ENCODE measurements at regions not wholly inside any gene's neighbourhood (a gene's known extent, or its start where the extent isn't known, plus 50 kb on each side); places are given as distances from the start of the nearest gene placed in this dataset.
A peak's percentile ranks its signal among the peaks of the same experiment; 100 is the strongest.
"Not testable (repeated sequence)": the region's sequence is repeated elsewhere in the genome, so short reads cannot be mapped to it uniquely, and the experiment has no call there.

DNA sequence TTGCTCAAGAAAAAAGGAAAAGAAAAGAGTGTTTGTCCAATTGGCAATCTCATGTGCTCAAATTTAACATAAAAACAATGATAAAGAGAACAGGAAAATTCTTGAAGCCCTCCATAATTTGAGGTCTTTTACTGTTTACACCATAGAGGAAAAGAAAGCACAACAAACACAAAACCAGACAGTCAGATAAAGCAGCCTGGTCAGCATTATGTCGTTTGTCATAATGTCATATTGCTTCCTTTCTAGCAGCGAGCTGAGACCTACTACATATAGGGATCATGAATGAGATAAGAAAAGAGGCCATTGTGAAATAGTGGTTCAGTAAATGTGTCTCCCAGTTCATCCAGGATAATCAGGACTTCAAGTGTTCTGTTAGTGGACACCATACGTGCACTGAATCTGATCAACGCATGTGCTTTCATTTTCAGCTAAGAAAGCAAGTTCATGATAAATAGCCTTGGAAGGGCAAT, 64.7 kb upstream of the SELENOP start:
- DNase-seq = no peak
- in situ Hi-C loops (cut with MboI; ENCODE audit: low pct_unique_long_range_greater_than_20kb, low sequenced_read_pairs) = no loop called here

DNA sequence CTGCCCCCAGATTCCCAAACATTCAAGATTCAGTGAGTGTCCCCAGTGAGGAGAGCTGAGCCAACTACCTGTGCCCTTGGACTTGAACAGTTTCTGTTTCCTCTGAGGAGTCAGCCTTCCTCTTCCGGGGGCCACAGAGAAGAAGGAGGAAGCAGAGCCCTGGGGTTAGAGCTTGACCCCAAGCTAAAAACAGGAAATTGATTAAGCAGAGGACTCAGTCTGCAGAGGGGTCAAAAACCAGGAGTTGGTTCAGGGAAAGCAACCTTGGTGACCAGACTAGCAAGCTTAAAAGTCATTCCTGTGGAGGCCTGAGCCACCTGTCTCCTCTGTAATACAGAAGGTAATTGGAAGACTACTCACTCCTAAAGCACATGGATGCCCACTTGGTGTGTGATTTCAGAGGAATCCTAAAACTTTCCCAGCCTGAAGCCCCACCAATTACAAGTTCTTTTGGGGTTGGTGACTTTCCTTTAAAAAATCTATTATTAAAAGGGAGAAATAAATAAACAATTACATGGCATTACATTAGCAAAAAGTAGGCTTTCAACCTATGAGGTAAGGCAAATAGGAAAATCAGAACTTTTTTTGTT, 64.2 kb upstream of the SELENOP start:
- DNase-seq = peak; percentile 5
- in situ Hi-C loops (cut with MboI; ENCODE audit: low pct_unique_long_range_greater_than_20kb, low sequenced_read_pairs) = no loop called here

DNA sequence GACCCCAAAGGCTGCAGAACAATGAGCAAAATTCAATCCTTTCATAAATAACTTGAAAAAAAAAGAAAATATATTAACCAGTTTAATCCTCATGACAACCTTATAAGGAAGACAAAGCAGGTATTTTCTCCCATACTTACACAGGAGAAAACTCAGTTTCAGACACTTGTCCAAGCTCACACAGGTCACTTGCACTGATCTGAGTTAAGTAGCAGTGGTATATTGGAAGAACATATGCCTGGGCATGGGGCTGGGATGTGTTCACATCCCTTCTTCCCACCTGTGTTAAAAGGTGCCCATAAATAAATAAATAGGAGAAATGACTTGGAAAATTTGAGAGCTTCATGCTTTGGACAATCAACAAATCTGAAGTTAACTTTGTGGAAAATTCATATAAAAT, 63.5 kb upstream of the SELENOP start:
- in situ Hi-C loops (cut with MboI; ENCODE audit: low pct_unique_long_range_greater_than_20kb, low sequenced_read_pairs) = no loop called here
- DNase-seq = no peak

DNA sequence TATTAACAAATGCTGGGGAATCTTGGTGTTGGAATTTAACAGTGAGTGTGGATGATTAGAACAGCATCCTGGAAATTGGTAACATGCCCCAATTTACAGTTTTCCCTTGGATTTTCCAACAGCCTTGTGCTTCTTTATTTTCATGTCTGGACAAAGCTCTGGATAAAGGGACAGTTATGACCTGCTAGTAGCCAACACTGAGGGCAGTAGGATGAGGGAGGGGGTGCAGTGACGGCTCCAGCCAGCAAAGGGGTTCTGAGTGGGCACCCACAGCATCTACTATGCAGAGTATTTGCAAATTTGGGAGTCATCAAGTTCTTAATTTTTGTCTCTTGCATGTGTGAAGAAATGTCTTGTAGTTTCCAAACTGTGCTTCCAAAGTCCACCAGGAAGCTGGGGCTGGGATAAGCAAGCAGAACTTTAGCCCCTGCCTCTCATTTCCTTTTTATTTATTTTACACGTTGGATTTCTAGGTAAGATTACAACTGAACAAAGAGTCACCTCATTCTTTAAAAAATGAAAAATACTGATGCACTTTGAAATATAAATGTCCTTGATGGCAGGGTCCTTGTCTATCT, 63.0 kb upstream of the SELENOP start:
- DNase-seq = no peak
- in situ Hi-C loops (cut with MboI; ENCODE audit: low pct_unique_long_range_greater_than_20kb, low sequenced_read_pairs) = no loop called here

DNA sequence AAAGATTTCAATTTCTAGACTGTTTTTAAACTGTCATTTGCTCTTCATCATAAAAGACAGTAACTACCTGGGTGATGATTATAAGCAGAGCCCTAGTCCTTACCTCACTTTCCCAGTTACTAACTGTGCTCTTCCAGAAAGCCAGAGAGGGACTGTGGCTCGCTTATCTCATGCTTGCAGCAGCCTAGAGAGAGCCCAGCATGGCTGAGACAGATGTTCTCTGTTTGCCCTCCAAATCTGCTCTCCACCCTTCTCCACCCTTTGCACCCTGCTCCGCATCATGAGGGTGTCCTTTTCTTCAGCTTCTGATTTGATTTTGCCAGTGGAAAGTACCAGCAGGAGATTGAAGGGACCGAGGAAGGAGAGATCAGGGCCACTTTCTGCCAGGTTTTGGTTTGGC, 61.2 kb upstream of the SELENOP start:
- in situ Hi-C loops (cut with MboI; ENCODE audit: low pct_unique_long_range_greater_than_20kb, low sequenced_read_pairs) = no loop called here
- DNase-seq = no peak

DNA sequence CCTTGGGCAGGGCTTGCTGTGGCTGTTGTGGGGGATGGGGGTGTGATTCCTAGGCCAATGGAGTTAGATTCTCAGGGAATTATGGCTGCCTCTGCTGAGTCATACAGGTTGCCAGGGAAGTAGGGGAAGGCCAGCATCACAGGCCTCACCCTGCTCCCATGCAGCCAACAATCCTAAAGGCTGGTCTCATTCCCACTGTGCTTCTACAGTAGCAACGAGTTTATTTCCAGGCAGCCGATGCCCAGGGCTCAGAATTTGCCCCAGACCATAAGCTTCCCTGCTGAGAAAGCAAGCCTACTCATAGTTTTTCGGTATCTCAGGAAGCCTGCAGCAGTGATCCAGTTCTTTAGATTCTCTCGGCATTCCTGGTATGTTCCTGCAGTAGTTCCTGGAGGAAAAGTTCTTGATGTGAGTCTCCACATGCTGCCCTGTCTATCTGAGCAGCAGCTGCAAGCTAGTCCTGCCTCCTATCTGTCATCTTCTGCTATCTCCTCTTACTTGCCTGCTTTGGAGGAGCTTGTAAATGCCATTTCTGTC, 59.3 kb upstream of the SELENOP start:
- no peak for DNase-seq
- in situ Hi-C loops (cut with MboI; ENCODE audit: low pct_unique_long_range_greater_than_20kb, low sequenced_read_pairs) = no loop called here

DNA sequence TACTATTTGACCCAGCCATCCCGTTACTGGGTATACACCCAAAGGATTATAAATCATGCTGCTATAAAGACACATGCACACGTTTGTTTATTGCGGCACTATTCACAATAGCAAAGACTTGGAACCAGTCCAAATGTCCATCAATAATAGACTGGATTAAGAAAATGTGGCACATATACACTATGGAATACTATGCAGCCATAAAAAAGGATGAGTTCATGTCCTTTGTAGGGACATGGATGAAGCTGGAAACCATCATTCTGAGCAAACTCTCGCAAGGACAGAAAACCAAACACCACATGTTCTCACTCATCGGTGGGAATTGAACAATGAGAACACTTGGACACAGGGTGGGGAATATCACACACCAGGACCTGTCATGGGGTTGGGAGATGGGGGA, 56.7 kb upstream of the SELENOP start:
- in situ Hi-C loops (cut with MboI; ENCODE audit: low pct_unique_long_range_greater_than_20kb, low sequenced_read_pairs) = not testable (repeated sequence)

DNA sequence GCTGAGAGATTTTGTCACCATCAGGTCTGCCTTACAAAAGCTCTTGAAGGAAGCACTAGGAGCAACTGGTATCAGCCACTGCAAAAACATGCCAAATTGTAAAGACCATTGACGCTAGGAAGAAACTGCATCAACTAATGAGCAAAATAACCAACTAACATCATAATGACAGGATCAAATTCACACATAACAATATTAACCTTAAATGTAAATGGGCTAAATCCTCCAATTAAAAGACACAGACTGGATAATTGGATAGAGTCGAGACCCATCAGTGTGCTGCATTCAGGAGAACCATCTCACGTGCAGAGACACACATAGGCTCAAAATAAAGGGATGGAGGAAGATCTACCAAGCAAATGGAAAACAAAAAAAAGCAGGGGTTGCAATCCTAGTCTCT, 53.1 kb upstream of the SELENOP start:
- in situ Hi-C loops (cut with MboI; ENCODE audit: low pct_unique_long_range_greater_than_20kb, low sequenced_read_pairs) = not testable (repeated sequence)

More for the DNA sequence above, 56.7 kb upstream of the SELENOP start:
- DNase-seq = not testable (repeated sequence)

More for the DNA sequence above, 53.1 kb upstream of the SELENOP start:
- not testable (repeated sequence) for DNase-seq
